ENCODE measurements at regions not wholly inside any gene's neighbourhood (a gene's known extent, or its start where the extent isn't known, plus 50 kb on each side); places are given as distances from the start of the nearest gene placed in this dataset.
"Not testable (repeated sequence)": the region's sequence is repeated elsewhere in the genome, so short reads cannot be mapped to it uniquely, and the experiment has no call there.

GRCh38 chr4:138473339-138473738 lies 231.2 kb upstream of the SLC7A11 start:
- Histone ChIP-seq H3K4me1 (no peaks in the 10 kb centered on the region), H3K9me3 (no peaks in the 10 kb centered on the region), H3K4me3 (no peak overlapping the region), H3K27ac (no peak overlapping the region), H3K27me3 (no peaks in the 10 kb centered on the region), H3K36me3 (replicated peaks in 1 of 2; ENCODE audit: insufficient read depth in 1 of 2, low read depth in 2 of 2) (no peaks in the 10 kb centered on the region)
- ATAC-seq = no peak
- intact Hi-C loops (cut with DNase I) = no loop called here
- DNase-seq = no peak
- TF ChIP-seq POLR2A (IDR thresholded peaks at IDR 0.05) (no peak), CTCF (IDR thresholded peaks at IDR 0.05) (no peak)
- WGBS, 2 donors = 80 to 82% methylated on average over 4 of the region's 4 CpGs

GRCh38 chr4:138460477-138461414 lies 218.6 kb upstream of the SLC7A11 start:
- Histone ChIP-seq H3K9me3 (no peaks in the 10 kb centered on the region), H3K4me3 (no peak overlapping the region), H3K36me3 (replicated peaks in 1 of 2; ENCODE audit: insufficient read depth in 1 of 2, low read depth in 2 of 2) (no peaks in the 10 kb centered on the region), H3K27ac (no peak overlapping the region), H3K4me1 (no peaks in the 10 kb centered on the region), H3K27me3 (no peaks in the 10 kb centered on the region)
- intact Hi-C loops (cut with DNase I) = no loop called here
- no peak for TF ChIP-seq CTCF (IDR thresholded peaks at IDR 0.05)
- no peak for TF ChIP-seq POLR2A (IDR thresholded peaks at IDR 0.05)
- ATAC-seq (no peak), DNase-seq (no peak)
- 70 to 71% methylated on average over 6 of the region's 6 CpGs for whole genome bisulfite sequencing, 2 donors

- Histone ChIP-seq H3K4me1 (no peaks in the 10 kb centered on the region), H3K27me3 (no peaks in the 10 kb centered on the region), H3K9me3 (no peaks in the 10 kb centered on the region), H3K4me3 (no peak overlapping the region), H3K36me3 (replicated peaks in 1 of 2; ENCODE audit: insufficient read depth in 1 of 2, low read depth in 2 of 2) (no peaks in the 10 kb centered on the region), H3K27ac (no peak overlapping the region)
- DNase-seq = no peak
- TF ChIP-seq POLR2A (IDR thresholded peaks at IDR 0.05) (no peak), CTCF (IDR thresholded peaks at IDR 0.05) (no peak)
- intact Hi-C loops (cut with DNase I) = no loop called here
- no peak for ATAC-seq
- WGBS, 2 donors = 73 to 88% methylated on average over 3 of the region's 3 CpGs
Observed at GRCh38 chr4:138458751-138459150, 216.6 kb upstream of the SLC7A11 start.

GRCh38 chr4:138456349-138456748 lies 214.2 kb upstream of the SLC7A11 start:
- ATAC-seq; H3K4me3 ChIP-seq; H3K9me3 ChIP-seq; H3K4me1 ChIP-seq; H3K27me3 ChIP-seq; DNase-seq; H3K36me3 ChIP-seq (replicated peaks in 1 of 2; ENCODE audit: insufficient read depth in 1 of 2, low read depth in 2 of 2); H3K27ac ChIP-seq; intact Hi-C loops (cut with DNase I): not testable (repeated sequence)
- 83 to 93% methylated on average over 2 of the region's 2 CpGs for WGBS, 2 donors

GRCh38 chr4:138455097-138455496 lies 212.9 kb upstream of the SLC7A11 start:
- WGBS, 2 donors = 96 to 100% methylated on average over 1 of the region's 1 CpG
- no peak for DNase-seq
- Histone ChIP-seq H3K4me1 (no peaks in the 10 kb centered on the region), H3K36me3 (replicated peaks in 1 of 2; ENCODE audit: insufficient read depth in 1 of 2, low read depth in 2 of 2) (no peaks in the 10 kb centered on the region), H3K9me3 (no peaks in the 10 kb centered on the region), H3K27me3 (no peaks in the 10 kb centered on the region), H3K27ac (no peak overlapping the region), H3K4me3 (no peak overlapping the region)
- TF ChIP-seq CTCF (IDR thresholded peaks at IDR 0.05) (no peak), POLR2A (IDR thresholded peaks at IDR 0.05) (no peak)
- intact Hi-C loops (cut with DNase I) = no loop called here
- ATAC-seq = no peak
